ENCODE measurements at regions not wholly inside any gene's neighbourhood (a gene's known extent, or its start where the extent isn't known, plus 50 kb on each side); places are given as distances from the start of the nearest gene placed in this dataset.
"Not testable (repeated sequence)": the region's sequence is repeated elsewhere in the genome, so short reads cannot be mapped to it uniquely, and the experiment has no call there.

DNA sequence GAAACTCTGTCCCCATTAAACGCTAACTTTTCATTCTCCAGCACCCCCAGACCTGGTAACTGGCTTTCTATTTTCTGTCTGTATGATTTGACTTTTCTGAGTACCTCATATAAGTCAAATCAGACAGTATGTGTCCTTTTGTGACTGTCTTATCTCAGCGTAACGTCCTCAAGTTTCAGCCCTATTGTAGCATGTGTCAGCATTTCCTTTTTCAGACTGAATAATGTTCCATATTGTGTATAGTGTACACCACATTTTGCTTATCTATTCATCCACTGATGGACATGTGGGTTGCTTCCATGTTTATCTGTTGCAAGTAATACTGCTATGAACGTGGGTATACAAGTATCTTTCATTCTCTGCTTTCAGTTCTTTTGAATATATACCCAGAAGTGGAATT, 242.4 kb downstream of the RTP5 start:
- DNase-seq (ENCODE audit: low spot score) = not testable (repeated sequence)

DNA sequence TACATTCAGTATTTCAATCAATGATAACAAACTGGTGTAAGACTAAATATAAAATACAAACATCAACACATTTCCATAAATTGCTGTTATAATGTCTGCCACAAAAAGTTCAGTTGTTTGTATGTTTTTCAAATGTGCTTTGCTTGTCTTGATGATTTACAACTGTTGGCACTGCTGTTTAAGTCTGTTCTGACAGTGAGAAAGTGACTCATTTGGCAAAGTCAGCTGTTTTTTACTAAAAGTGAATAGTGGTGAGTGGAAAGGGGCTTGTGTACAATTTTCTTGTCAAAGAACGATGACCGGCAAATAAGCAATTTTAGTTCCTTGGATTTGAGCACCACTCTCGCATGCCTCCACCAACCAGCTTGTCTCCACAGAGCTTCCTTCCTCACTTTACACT, 244.0 kb downstream of the RTP5 start:
- not testable (repeated sequence) for DNase-seq (ENCODE audit: low spot score)

- not testable (repeated sequence) for DNase-seq (ENCODE audit: low spot score)
Observed at GRCh38 chr2:242116676-242117075, 247.1 kb downstream of the RTP5 start.

GRCh38 chr2:242117305-242117704, 247.8 kb downstream of the RTP5 start:
- DNase-seq (ENCODE audit: low spot score) = not testable (repeated sequence)

- DNase-seq (ENCODE audit: low spot score) = not testable (repeated sequence)
Observed at GRCh38 chr2:242119682-242120081, 250.2 kb downstream of the RTP5 start.

DNA sequence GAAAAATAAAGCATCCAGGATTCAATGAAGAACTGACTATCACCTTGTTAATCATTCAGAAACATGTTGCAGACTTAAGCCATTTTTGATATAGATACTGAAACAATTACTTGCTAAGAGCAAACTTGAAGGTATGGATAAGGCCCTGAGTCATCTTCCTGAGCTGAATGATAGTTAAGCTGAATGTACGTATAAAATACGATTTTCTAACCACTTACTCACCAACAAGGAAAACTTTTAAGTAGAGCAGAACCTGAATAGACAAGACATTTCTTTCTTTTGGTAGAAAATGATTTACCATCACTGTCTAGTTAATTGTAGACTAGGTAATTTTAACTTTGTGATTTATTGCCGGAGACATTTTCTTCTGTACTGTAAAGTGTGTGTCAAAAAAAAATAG, 261.2 kb downstream of the RTP5 start:
- not testable (repeated sequence) for DNase-seq (ENCODE audit: low spot score)

GRCh38 chr2:242159921-242160320, 290.4 kb downstream of the RTP5 start:
- DNase-seq (ENCODE audit: low spot score) = not testable (repeated sequence)

DNA sequence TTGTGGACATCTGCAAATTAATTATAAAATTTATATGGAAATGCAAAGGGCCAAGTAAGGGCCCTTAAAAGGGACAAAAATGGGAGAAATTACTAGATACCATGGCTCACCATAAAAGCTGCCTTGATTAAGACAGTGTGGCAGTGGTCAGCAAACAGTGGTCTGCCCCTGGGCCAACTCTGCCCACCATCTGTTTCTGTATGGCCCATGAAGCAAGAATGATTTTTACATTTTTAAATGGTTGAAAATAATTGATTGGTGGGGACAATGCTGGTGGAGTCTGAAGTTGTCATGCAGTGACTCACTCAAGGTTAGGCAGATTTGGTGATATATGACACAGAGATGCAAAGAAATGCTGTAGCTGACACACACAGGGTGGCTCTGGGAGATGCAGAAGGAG, 295.6 kb downstream of the RTP5 start:
- DNase-seq (ENCODE audit: low spot score) = not testable (repeated sequence)

DNA sequence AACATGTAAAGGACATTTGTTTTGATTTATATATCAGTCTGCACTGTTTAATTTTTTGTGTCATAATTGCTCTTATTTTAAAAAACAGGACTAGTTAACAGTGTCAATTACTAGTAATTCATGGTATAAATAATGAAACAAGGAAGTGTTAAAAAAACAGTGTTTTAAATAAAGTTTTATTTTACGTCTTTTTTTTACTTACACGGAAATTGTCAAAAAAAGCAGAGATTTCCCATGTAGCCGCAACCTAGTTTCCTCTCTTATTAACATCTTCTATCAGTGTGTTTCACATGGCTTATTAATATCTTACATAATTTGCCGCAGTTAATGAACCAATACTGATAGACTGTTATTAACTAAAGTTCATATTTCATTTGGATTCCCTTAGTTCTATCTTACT, 301.8 kb downstream of the RTP5 start:
- not testable (repeated sequence) for DNase-seq (ENCODE audit: low spot score)
